ENCODE measurements at regions not wholly inside any gene's neighbourhood (a gene's known extent, or its start where the extent isn't known, plus 50 kb on each side); places are given as distances from the start of the nearest gene placed in this dataset.

GRCh38 chr3:145963111-145963510, 197.9 kb downstream of the PLOD2 start:
- TF ChIP-seq CTCF (conservative IDR thresholded peaks at IDR 0.05; ENCODE audit: low read depth, low read length) = no peak
- no peak for TF ChIP-seq EZH2 (IDR thresholded peaks at IDR 0.05; ENCODE audit: borderline replicate concordance, low read depth, low read length, poor library complexity, severe bottlenecking)
- BruUV-seq (replicated peaks) = no TSS peak
- H3K4me1 ChIP-seq (ENCODE audit: insufficient read depth, low read length, poor library complexity, severe bottlenecking) = no peaks in the 10 kb centered on the region
- intact Hi-C loops (cut with micrococcal nuclease; ENCODE audit: unreplicated experiment) = no loop called here
- POLR2A ChIA-PET (ENCODE audit: low non-redundant PET) = interaction anchor here (0.5 kb wide), 1 partner anchor 9 kb away, joined by 3 read pairs; no protein-coding TSS in a partner anchor
- DNase-seq (ENCODE audit: low spot score) = no peak
- no peaks in the 10 kb centered on the region for H3K9me3 ChIP-seq (ENCODE audit: low read depth, low read length, poor library complexity, severe bottlenecking)
- no peak overlapping the region for H3K4me3 ChIP-seq (ENCODE audit: low read depth, low read length, poor library complexity, severe bottlenecking)
- H3K27me3 ChIP-seq (replicated peaks; ENCODE audit: insufficient read depth, low read depth, low read length, poor library complexity) = no peaks in the 10 kb centered on the region
- no peaks in the 10 kb centered on the region for H3K36me3 ChIP-seq (ENCODE audit: insufficient read depth, low read length, poor library complexity, severe bottlenecking)
- CTCF ChIA-PET = no interaction called here
- H3K27ac ChIP-seq (ENCODE audit: low read depth, low read length, poor library complexity, severe bottlenecking) = no peak overlapping the region

- no peak for DNase-seq (ENCODE audit: low spot score)
- Histone ChIP-seq H3K27ac (ENCODE audit: low read depth, low read length, poor library complexity, severe bottlenecking) (no peak overlapping the region), H3K4me1 (ENCODE audit: insufficient read depth, low read length, poor library complexity, severe bottlenecking) (no peaks in the 10 kb centered on the region), H3K4me3 (ENCODE audit: low read depth, low read length, poor library complexity, severe bottlenecking) (no peak overlapping the region), H3K27me3 (replicated peaks; ENCODE audit: insufficient read depth, low read depth, low read length, poor library complexity) (no peaks in the 10 kb centered on the region), H3K36me3 (ENCODE audit: insufficient read depth, low read length, poor library complexity, severe bottlenecking) (no peaks in the 10 kb centered on the region), H3K9me3 (ENCODE audit: low read depth, low read length, poor library complexity, severe bottlenecking) (no peaks in the 10 kb centered on the region)
- intact Hi-C loops (cut with micrococcal nuclease; ENCODE audit: unreplicated experiment) = no loop called here
- no TSS peak for BruUV-seq (replicated peaks)
- POLR2A ChIA-PET (ENCODE audit: low non-redundant PET) = no interaction called here
- CTCF ChIA-PET = no interaction called here
- TF ChIP-seq EZH2 (IDR thresholded peaks at IDR 0.05; ENCODE audit: borderline replicate concordance, low read depth, low read length, poor library complexity, severe bottlenecking) = no peak
- TF ChIP-seq CTCF (conservative IDR thresholded peaks at IDR 0.05; ENCODE audit: low read depth, low read length) = no peak
These were observed 193.9 kb downstream of the PLOD2 start for GRCh38 chr3:145967043-145967442.

GRCh38 chr3:145971186-145971585, 189.8 kb downstream of the PLOD2 start:
- CTCF ChIA-PET = no interaction called here
- TF ChIP-seq CTCF (conservative IDR thresholded peaks at IDR 0.05; ENCODE audit: low read depth, low read length) (no peak), EZH2 (IDR thresholded peaks at IDR 0.05; ENCODE audit: borderline replicate concordance, low read depth, low read length, poor library complexity, severe bottlenecking) (no peak)
- no peaks in the 10 kb centered on the region for H3K27me3 ChIP-seq (replicated peaks; ENCODE audit: insufficient read depth, low read depth, low read length, poor library complexity)
- H3K9me3 ChIP-seq (ENCODE audit: low read depth, low read length, poor library complexity, severe bottlenecking) = no peaks in the 10 kb centered on the region
- no TSS peak for BruUV-seq (replicated peaks)
- intact Hi-C loops (cut with micrococcal nuclease; ENCODE audit: unreplicated experiment) = no loop called here
- POLR2A ChIA-PET (ENCODE audit: low non-redundant PET) = no interaction called here
- H3K36me3 ChIP-seq (ENCODE audit: insufficient read depth, low read length, poor library complexity, severe bottlenecking) = no peaks in the 10 kb centered on the region
- H3K27ac ChIP-seq (ENCODE audit: low read depth, low read length, poor library complexity, severe bottlenecking) = no peak overlapping the region
- no peaks in the 10 kb centered on the region for H3K4me1 ChIP-seq (ENCODE audit: insufficient read depth, low read length, poor library complexity, severe bottlenecking)
- H3K4me3 ChIP-seq (ENCODE audit: low read depth, low read length, poor library complexity, severe bottlenecking) = no peak overlapping the region
- DNase-seq (ENCODE audit: low spot score) = no peak

All from A673 (cell line).